ENCODE measurements at regions not wholly inside any gene's neighbourhood (a gene's known extent, or its start where the extent isn't known, plus 50 kb on each side); places are given as distances from the start of the nearest gene placed in this dataset.

GRCh38 chr9:25543806-25544205 lies 134.4 kb downstream of the TUSC1 start:
- Histone ChIP-seq H3K9ac (ENCODE audit: low read depth, low read length) (no peak overlapping the region), H3K27me3 (ENCODE audit: insufficient read depth, low read length) (no peaks in the 10 kb centered on the region), H3K36me3 (ENCODE audit: insufficient read depth, low read depth, low read length) (no peaks in the 10 kb centered on the region), H3K4me1 (ENCODE audit: insufficient read depth, low read length) (no peaks in the 10 kb centered on the region), H3K27ac (ENCODE audit: low read length) (no peak overlapping the region), H3K4me3 (ENCODE audit: low read length) (no peak overlapping the region), H3K9me3 (ENCODE audit: insufficient read depth, low read depth, low read length) (no peaks in the 10 kb centered on the region)

- Histone ChIP-seq H3K9me3 (ENCODE audit: insufficient read depth, low read depth, low read length) (no peaks in the 10 kb centered on the region), H3K4me1 (ENCODE audit: insufficient read depth, low read length) (peaks cover 7% of the 10 kb centered on the region; the same call in 1 of the 2 replicates), H3K9ac (ENCODE audit: low read depth, low read length) (no peak overlapping the region), H3K36me3 (ENCODE audit: insufficient read depth, low read depth, low read length) (no peaks in the 10 kb centered on the region), H3K27me3 (ENCODE audit: insufficient read depth, low read length) (no peaks in the 10 kb centered on the region), H3K27ac (ENCODE audit: low read length) (no peak overlapping the region), H3K4me3 (ENCODE audit: low read length) (no peak overlapping the region)
Observed at GRCh38 chr9:25542319-25542718, 135.9 kb downstream of the TUSC1 start.

GRCh38 chr9:25537808-25538207 lies 140.4 kb downstream of the TUSC1 start:
- Histone ChIP-seq H3K27ac (ENCODE audit: low read length) (no peak overlapping the region), H3K4me1 (ENCODE audit: insufficient read depth, low read length) (peaks cover 7% of the 10 kb centered on the region; the same call in 1 of the 2 replicates), H3K36me3 (ENCODE audit: insufficient read depth, low read depth, low read length) (no peaks in the 10 kb centered on the region)

GRCh38 chr9:25519286-25519685 lies 159.0 kb downstream of the TUSC1 start:
- Histone ChIP-seq H3K27ac (ENCODE audit: low read length) (no peak overlapping the region), H3K27me3 (ENCODE audit: insufficient read depth, low read length) (no peaks in the 10 kb centered on the region), H3K4me3 (ENCODE audit: low read length) (no peak overlapping the region), H3K36me3 (ENCODE audit: insufficient read depth, low read depth, low read length) (no peaks in the 10 kb centered on the region), H3K9ac (ENCODE audit: low read depth, low read length) (no peak overlapping the region), H3K4me1 (ENCODE audit: insufficient read depth, low read length) (no peaks in the 10 kb centered on the region), H3K9me3 (ENCODE audit: insufficient read depth, low read depth, low read length) (no peaks in the 10 kb centered on the region)

More at GRCh38 chr9:25537808-25538207, 140.4 kb downstream of the TUSC1 start:
- no peak overlapping the region for H3K9ac ChIP-seq (ENCODE audit: low read depth, low read length)
- no peaks in the 10 kb centered on the region for H3K27me3 ChIP-seq (ENCODE audit: insufficient read depth, low read length)
- no peaks in the 10 kb centered on the region for H3K9me3 ChIP-seq (ENCODE audit: insufficient read depth, low read depth, low read length)
- H3K4me3 ChIP-seq (ENCODE audit: low read length) = no peak overlapping the region

DNA sequence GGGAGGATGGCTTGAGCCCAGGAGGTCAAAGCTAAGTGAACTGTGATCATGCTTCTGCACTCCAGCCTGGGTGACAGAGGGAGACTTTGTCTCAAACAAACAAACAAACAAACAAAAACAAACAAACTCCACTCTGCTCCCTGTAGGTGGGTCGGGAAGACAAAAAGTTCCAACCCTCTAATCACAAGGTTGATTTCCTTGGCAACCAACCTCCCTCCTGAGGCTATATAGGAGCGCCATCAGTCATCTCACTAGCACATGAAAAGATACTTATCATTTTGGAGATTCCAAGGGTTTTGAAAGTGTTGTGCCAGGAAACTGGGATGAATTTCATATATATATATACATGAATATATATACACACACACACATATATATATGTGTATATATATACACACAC lies 160.5 kb downstream of the TUSC1 start:
- no peak overlapping the region for H3K9ac ChIP-seq (ENCODE audit: low read depth, low read length)
- H3K9me3 ChIP-seq (ENCODE audit: insufficient read depth, low read depth, low read length) = no peaks in the 10 kb centered on the region
- no peaks in the 10 kb centered on the region for H3K36me3 ChIP-seq (ENCODE audit: insufficient read depth, low read depth, low read length)
- H3K27ac ChIP-seq (ENCODE audit: low read length) = no peak overlapping the region
- H3K4me3 ChIP-seq (ENCODE audit: low read length) = no peak overlapping the region
- H3K27me3 ChIP-seq (ENCODE audit: insufficient read depth, low read length) = no peaks in the 10 kb centered on the region
- no peaks in the 10 kb centered on the region for H3K4me1 ChIP-seq (ENCODE audit: insufficient read depth, low read length)

GRCh38 chr9:25513509-25514033 lies 164.7 kb downstream of the TUSC1 start:
- Histone ChIP-seq H3K27me3 (ENCODE audit: insufficient read depth, low read length) (no peaks in the 10 kb centered on the region), H3K4me1 (ENCODE audit: insufficient read depth, low read length) (no peaks in the 10 kb centered on the region), H3K27ac (ENCODE audit: low read length) (no peak overlapping the region), H3K9me3 (ENCODE audit: insufficient read depth, low read depth, low read length) (no peaks in the 10 kb centered on the region), H3K9ac (ENCODE audit: low read depth, low read length) (no peak overlapping the region), H3K36me3 (ENCODE audit: insufficient read depth, low read depth, low read length) (no peaks in the 10 kb centered on the region), H3K4me3 (ENCODE audit: low read length) (no peak overlapping the region)

GRCh38 chr9:25505644-25506043 lies 172.6 kb downstream of the TUSC1 start:
- no peak overlapping the region for H3K27ac ChIP-seq (ENCODE audit: low read length)
- no peaks in the 10 kb centered on the region for H3K4me1 ChIP-seq (ENCODE audit: insufficient read depth, low read length)
- H3K27me3 ChIP-seq (ENCODE audit: insufficient read depth, low read length) = no peaks in the 10 kb centered on the region
- no peak overlapping the region for H3K9ac ChIP-seq (ENCODE audit: low read depth, low read length)
- no peak overlapping the region for H3K4me3 ChIP-seq (ENCODE audit: low read length)
- peaks cover 36% of the 10 kb centered on the region for H3K9me3 ChIP-seq (ENCODE audit: insufficient read depth, low read depth, low read length)
- H3K36me3 ChIP-seq (ENCODE audit: insufficient read depth, low read depth, low read length) = no peaks in the 10 kb centered on the region

DNA sequence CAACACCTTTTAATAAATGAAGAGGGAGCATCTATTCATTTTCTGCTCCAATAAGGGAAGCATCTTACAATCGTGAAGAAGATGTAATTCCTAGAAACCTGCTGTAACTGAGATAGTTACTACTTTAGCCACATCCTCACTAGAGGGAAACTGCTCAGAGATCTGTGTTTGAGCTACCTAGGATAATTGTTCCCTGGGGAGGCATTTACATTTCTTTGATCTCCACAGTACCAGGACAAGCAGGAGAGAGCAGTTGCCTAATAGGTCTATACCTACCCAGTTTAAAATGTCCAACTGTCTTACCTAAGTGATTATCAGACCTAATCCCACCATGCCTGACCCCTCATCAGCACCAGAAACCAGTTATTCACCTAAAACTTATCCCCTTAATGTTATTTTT lies 196.9 kb downstream of the TUSC1 start:
- no peak overlapping the region for H3K4me3 ChIP-seq (ENCODE audit: low read length)
- no peaks in the 10 kb centered on the region for H3K4me1 ChIP-seq (ENCODE audit: insufficient read depth, low read length)
- no peaks in the 10 kb centered on the region for H3K9me3 ChIP-seq (ENCODE audit: insufficient read depth, low read depth, low read length)
- H3K27me3 ChIP-seq (ENCODE audit: insufficient read depth, low read length) = no peaks in the 10 kb centered on the region
- no peak overlapping the region for H3K9ac ChIP-seq (ENCODE audit: low read depth, low read length)
- H3K27ac ChIP-seq (ENCODE audit: low read length) = no peak overlapping the region
- no peaks in the 10 kb centered on the region for H3K36me3 ChIP-seq (ENCODE audit: insufficient read depth, low read depth, low read length)

GRCh38 chr9:25480696-25481095 lies 197.5 kb downstream of the TUSC1 start:
- no peak overlapping the region for H3K9ac ChIP-seq (ENCODE audit: low read depth, low read length)
- no peak overlapping the region for H3K27ac ChIP-seq (ENCODE audit: low read length)
- no peak overlapping the region for H3K4me3 ChIP-seq (ENCODE audit: low read length)
- no peaks in the 10 kb centered on the region for H3K9me3 ChIP-seq (ENCODE audit: insufficient read depth, low read depth, low read length)
- H3K27me3 ChIP-seq (ENCODE audit: insufficient read depth, low read length) = no peaks in the 10 kb centered on the region
- H3K4me1 ChIP-seq (ENCODE audit: insufficient read depth, low read length) = no peaks in the 10 kb centered on the region
- no peaks in the 10 kb centered on the region for H3K36me3 ChIP-seq (ENCODE audit: insufficient read depth, low read depth, low read length)

GRCh38 chr9:25472681-25473080 lies 205.6 kb downstream of the TUSC1 start:
- H3K9me3 ChIP-seq (ENCODE audit: insufficient read depth, low read depth, low read length) = peaks cover 5% of the 10 kb centered on the region
- no peaks in the 10 kb centered on the region for H3K27me3 ChIP-seq (ENCODE audit: insufficient read depth, low read length)
- no peak overlapping the region for H3K9ac ChIP-seq (ENCODE audit: low read depth, low read length)
- no peak overlapping the region for H3K4me3 ChIP-seq (ENCODE audit: low read length)
- H3K36me3 ChIP-seq (ENCODE audit: insufficient read depth, low read depth, low read length) = no peaks in the 10 kb centered on the region
- H3K4me1 ChIP-seq (ENCODE audit: insufficient read depth, low read length) = no peaks in the 10 kb centered on the region
- no peak overlapping the region for H3K27ac ChIP-seq (ENCODE audit: low read length)

DNA sequence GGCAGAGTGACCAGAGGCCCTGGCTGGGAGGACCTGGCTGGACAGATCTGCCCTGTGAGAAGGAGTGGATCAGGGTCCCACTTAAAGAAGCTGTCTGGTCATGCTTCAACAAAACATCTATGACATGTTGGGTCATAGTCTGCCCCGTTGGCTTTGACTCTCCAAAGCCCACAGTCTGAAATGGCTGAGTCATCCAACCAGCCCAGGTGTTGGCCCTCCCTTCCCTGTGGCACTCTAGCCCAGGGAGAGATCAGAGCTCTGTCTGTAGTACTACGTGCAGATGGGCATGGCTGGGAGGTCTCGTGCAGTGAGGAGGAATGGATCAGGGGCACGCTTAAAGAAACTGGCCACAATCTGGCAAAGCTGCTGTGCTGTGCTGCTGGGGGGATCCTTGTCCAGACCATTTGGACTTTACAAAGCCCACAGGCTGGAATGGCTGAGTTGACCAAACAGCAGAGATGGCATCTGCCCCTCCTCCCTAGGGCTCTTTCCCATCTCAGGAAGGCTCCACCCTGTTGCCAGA lies 206.1 kb downstream of the TUSC1 start:
- Histone ChIP-seq H3K36me3 (ENCODE audit: insufficient read depth, low read depth, low read length) (no peaks in the 10 kb centered on the region), H3K27ac (ENCODE audit: low read length) (no peak overlapping the region), H3K9ac (ENCODE audit: low read depth, low read length) (no peak overlapping the region), H3K4me3 (ENCODE audit: low read length) (no peak overlapping the region), H3K4me1 (ENCODE audit: insufficient read depth, low read length) (no peaks in the 10 kb centered on the region), H3K9me3 (ENCODE audit: insufficient read depth, low read depth, low read length) (peaks cover 5% of the 10 kb centered on the region), H3K27me3 (ENCODE audit: insufficient read depth, low read length) (no peaks in the 10 kb centered on the region)

DNA sequence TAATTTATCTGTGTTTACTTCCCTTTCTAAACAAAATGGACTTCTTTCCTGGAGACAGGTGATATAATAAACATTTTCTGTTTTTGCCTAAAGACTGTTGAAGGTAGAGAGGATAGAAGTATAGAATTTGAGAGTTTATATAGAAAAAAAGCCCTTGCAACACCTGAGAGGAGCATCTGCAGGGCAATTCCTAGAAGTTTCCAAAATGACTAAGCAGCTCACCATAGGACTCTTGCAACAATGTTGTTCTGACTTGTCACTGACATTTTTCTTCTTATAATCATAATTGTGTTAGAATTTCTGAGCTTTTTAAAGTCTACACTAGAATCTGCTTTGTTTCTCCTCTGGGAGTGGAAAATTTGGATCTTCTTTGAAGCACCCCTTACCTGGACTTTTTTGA lies 216.8 kb downstream of the TUSC1 start:
- no peaks in the 10 kb centered on the region for H3K4me1 ChIP-seq (ENCODE audit: insufficient read depth, low read length)

More for the DNA sequence above, 216.8 kb downstream of the TUSC1 start:
- no peaks in the 10 kb centered on the region for H3K9me3 ChIP-seq (ENCODE audit: insufficient read depth, low read depth, low read length)
- no peak overlapping the region for H3K4me3 ChIP-seq (ENCODE audit: low read length)
- no peak overlapping the region for H3K9ac ChIP-seq (ENCODE audit: low read depth, low read length)
- H3K36me3 ChIP-seq (ENCODE audit: insufficient read depth, low read depth, low read length) = no peaks in the 10 kb centered on the region
- H3K27ac ChIP-seq (ENCODE audit: low read length) = no peak overlapping the region
- H3K27me3 ChIP-seq (ENCODE audit: insufficient read depth, low read length) = no peaks in the 10 kb centered on the region
